ENCODE measurements at regions not wholly inside any gene's neighbourhood (a gene's known extent, or its start where the extent isn't known, plus 50 kb on each side); places are given as distances from the start of the nearest gene placed in this dataset.

DNA sequence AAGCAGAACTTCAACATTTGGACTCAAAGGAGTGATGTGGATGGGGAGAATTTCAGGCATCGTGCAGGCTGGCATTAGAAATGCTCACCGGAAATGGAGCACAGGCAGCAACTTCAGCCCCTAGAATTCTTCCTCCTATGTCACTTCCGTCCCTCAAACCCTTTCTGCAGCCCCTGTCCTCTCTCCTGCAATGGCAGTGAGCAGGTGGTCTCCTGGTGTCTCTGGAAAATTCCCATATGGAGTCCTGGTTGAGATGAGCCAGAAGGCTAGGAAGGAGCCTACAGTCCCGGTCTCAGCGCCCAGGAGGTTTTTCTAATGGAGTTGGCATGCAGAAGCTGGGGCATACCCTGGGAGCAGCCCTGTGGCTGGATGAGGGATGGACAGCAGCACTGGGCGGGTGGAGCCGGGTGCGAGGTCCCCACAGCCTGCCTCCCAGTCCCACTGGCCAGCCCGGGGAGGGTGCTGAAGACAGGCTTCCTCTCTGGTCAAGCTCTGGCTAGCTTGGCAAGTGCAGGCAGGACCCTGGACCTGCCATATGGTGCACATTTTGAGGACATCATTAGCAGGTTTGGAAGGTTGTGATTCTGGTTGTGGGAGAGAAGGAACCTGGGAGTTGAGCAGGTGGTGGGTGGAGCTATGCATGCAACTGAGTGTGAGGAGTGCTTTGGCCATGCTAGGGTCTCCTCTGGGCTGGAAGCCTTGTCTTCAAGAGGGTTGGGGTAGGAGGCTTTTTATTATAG lies 59.8 kb upstream of the B3GAT1 start:
- no peak for DNase-seq (ENCODE audit: low read depth)
- no peaks in the 10 kb centered on the region for H3K27me3 ChIP-seq (ENCODE audit: control insufficient read depth, insufficient read depth, low read length)
- H3K36me3 ChIP-seq (ENCODE audit: control insufficient read depth, insufficient read depth, low read length) = no peaks in the 10 kb centered on the region
- no peak overlapping the region for H3K4me3 ChIP-seq (ENCODE audit: low read depth, low read length)
- no peak for FAIRE-seq
- TF ChIP-seq, protein P1, sequence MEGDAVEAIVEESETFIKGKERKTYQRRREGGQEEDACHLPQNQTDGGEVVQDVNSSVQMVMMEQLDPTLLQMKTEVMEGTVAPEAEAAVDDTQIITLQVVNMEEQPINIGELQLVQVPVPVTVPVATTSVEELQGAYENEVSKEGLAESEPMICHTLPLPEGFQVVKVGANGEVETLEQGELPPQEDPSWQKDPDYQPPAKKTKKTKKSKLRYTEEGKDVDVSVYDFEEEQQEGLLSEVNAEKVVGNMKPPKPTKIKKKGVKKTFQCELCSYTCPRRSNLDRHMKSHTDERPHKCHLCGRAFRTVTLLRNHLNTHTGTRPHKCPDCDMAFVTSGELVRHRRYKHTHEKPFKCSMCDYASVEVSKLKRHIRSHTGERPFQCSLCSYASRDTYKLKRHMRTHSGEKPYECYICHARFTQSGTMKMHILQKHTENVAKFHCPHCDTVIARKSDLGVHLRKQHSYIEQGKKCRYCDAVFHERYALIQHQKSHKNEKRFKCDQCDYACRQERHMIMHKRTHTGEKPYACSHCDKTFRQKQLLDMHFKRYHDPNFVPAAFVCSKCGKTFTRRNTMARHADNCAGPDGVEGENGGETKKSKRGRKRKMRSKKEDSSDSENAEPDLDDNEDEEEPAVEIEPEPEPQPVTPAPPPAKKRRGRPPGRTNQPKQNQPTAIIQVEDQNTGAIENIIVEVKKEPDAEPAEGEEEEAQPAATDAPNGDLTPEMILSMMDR (IDR thresholded peaks at IDR 0.05; ENCODE audit: insufficient read depth, low read length, severe bottlenecking) = no peak

DNA sequence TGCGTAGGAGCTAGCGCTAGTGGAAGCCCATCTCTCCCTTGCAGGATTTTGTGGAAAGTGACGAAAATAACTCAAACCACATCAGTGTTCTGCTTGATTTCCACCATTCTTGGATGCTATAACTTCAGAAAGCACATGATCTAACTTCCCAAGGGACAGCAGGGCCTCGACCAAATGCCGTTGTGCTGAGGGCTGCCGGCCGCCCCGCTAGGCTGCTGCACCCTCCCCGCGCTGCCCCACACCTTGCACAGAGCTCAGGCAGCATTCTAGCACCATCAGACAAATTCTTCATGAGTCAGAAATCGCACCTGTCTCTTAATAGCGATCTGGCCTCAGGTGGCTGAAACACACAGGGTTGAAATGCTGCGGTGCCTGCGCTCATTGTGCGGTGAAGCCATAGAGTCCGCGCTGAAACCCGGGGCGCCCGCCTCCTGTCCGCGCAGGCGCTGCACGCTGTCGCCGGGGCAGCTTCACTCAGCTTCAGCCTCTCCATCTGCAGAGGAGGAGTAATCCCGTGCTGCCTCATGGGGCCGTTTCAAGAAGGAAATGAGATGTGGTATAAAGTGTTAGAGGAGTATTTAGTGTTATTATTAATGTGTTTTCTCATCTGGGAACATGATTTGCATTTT lies 59.2 kb upstream of the B3GAT1 start:
- Histone ChIP-seq H3K36me3 (ENCODE audit: control insufficient read depth, insufficient read depth, low read length) (no peaks in the 10 kb centered on the region), H3K27me3 (ENCODE audit: control insufficient read depth, insufficient read depth, low read length) (no peaks in the 10 kb centered on the region), H3K4me3 (ENCODE audit: low read depth, low read length) (no peak overlapping the region)
- TF ChIP-seq, protein P1 (IDR thresholded peaks at IDR 0.05; ENCODE audit: insufficient read depth, low read length, severe bottlenecking) = no peak
- FAIRE-seq (no peak), DNase-seq (ENCODE audit: low read depth) (no peak)

DNA sequence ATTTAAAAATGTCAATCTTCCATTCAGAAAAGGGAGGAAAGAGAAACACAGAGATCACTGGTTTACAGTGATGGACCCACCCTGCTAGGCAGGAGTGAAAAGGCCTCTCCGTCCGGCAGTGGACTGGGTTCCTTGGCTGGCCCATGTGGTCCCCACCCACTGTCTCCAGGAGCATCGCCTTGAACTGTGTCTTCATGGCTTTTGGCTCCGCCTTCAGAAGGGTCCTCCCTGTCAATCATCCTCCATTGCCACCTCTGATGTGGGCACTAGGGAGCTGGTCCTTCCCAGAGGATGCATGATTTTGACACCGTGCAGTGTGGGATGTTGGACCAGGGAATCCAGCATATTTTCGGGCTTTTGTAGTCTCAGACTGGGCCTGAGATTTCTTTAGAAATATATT lies 58.2 kb upstream of the B3GAT1 start:
- FAIRE-seq = no peak

DNA sequence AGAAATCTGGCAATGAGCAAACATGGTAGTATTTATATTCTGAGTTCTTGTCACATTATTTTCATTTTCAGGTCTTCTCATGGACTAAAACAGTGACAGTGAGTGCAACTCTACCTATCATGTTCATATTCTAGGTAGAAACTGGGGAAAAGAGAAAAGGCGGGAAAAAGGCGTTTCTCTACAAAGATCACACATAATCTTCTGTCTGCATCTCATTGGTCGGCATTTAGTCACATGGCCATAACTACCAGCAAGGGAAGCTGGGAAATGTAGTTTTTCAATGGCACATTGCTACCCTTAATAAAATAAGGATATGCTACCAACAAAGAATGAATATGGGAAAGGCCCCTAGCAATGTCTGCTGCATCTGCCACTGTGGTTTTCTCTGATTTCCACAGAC lies 57.6 kb upstream of the B3GAT1 start:
- Histone ChIP-seq H3K4me3 (ENCODE audit: low read depth, low read length) (no peak overlapping the region), H3K36me3 (ENCODE audit: control insufficient read depth, insufficient read depth, low read length) (no peaks in the 10 kb centered on the region), H3K27me3 (ENCODE audit: control insufficient read depth, insufficient read depth, low read length) (no peaks in the 10 kb centered on the region)
- no peak for FAIRE-seq
- TF ChIP-seq, protein P1 (IDR thresholded peaks at IDR 0.05; ENCODE audit: insufficient read depth, low read length, severe bottlenecking) = no peak
- no peak for DNase-seq (ENCODE audit: low read depth)

More for the DNA sequence above, 58.2 kb upstream of the B3GAT1 start:
- no peak overlapping the region for H3K4me3 ChIP-seq (ENCODE audit: low read depth, low read length)
- no peaks in the 10 kb centered on the region for H3K36me3 ChIP-seq (ENCODE audit: control insufficient read depth, insufficient read depth, low read length)
- DNase-seq (ENCODE audit: low read depth) = no peak
- TF ChIP-seq, protein P1 (IDR thresholded peaks at IDR 0.05; ENCODE audit: insufficient read depth, low read length, severe bottlenecking) = no peak
- H3K27me3 ChIP-seq (ENCODE audit: control insufficient read depth, insufficient read depth, low read length) = no peaks in the 10 kb centered on the region

DNA sequence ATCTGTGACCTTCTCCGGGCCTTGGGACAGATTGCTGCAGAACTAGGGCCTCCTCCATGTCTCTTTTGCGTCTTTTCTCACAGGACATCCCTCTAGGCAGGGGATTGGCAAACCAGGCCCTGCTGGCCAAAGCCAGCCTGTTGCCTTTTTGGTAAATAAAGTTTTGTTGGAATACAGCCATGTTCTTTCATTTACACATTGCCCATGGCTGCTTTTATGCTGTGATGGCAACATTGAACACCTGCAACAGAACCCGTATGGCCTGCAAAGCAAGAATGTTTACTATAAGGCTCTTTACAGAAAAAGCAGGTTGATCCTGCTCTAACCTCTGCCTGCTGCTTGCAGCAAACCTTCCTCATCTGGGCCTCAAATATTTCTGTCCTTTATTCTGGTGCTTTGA lies 56.8 kb upstream of the B3GAT1 start:
- H3K36me3 ChIP-seq (ENCODE audit: control insufficient read depth, insufficient read depth, low read length) = no peaks in the 10 kb centered on the region
- no peaks in the 10 kb centered on the region for H3K27me3 ChIP-seq (ENCODE audit: control insufficient read depth, insufficient read depth, low read length)
- FAIRE-seq = no peak
- TF ChIP-seq, protein P1 (IDR thresholded peaks at IDR 0.05; ENCODE audit: insufficient read depth, low read length, severe bottlenecking) = no peak
- no peak overlapping the region for H3K4me3 ChIP-seq (ENCODE audit: low read depth, low read length)
- no peak for DNase-seq (ENCODE audit: low read depth)

Measured in bronchial epithelial cell (primary cell).